ENCODE measurements at regions not wholly inside any gene's neighbourhood (a gene's known extent, or its start where the extent isn't known, plus 50 kb on each side); places are given as distances from the start of the nearest gene placed in this dataset.

GRCh38 chr4:155522201-155522600 is 144.4 kb upstream of the GUCY1A1 start:
- no peak for TF ChIP-seq CTCF (conservative IDR thresholded peaks at IDR 0.05; ENCODE audit: low read length)
- no peak for TF ChIP-seq EZH2phosphoT487 (IDR thresholded peaks at IDR 0.05; ENCODE audit: borderline replicate concordance, low read depth, low read length)

All from OCI-LY7 (cell line).